Activated T-helper 17 cell treated with anti-CD3 and anti-CD28 coated beads, Interleukin-2, amount 50 U/mL, for 72 hours (primary cell): ENCODE measurements at regions not wholly inside any gene's neighbourhood (a gene's known extent, or its start where the extent isn't known, plus 50 kb on each side); places are given as distances from the start of the nearest gene placed in this dataset.

Source experiments
- ATAC-seq: fragments of 150-1000 bp; cut with Tn5 transposase; replicated peaks from 2 replicates; pipeline ENCODE4 v1.10.0; 2021; ENCODE audit warnings: mild to moderate bottlenecking, moderate library complexity
- H3K27ac Mint-ChIP-seq: one replicate; pipeline ENCODE4 v1.8.0; 2022; ENCODE audit warnings: mixed read lengths
- H3K27me3 Mint-ChIP-seq: one replicate; pipeline ENCODE4 v1.8.0; 2022; ENCODE audit warnings: mixed read lengths
- H3K36me3 Mint-ChIP-seq: one replicate; pipeline ENCODE4 v1.8.0; 2022; ENCODE audit warnings: low read depth, mild to moderate bottlenecking, mixed read lengths
- H3K4me1 Mint-ChIP-seq: one replicate; pipeline ENCODE4 v1.8.0; 2022; ENCODE audit warnings: mixed read lengths
- H3K4me3 Mint-ChIP-seq: one replicate; pipeline ENCODE4 v1.8.0; 2022; ENCODE audit warnings: mild to moderate bottlenecking, mixed read lengths
- H3K9me3 Mint-ChIP-seq: one replicate; pipeline ENCODE4 v1.8.0; 2022; ENCODE audit warnings: mixed read lengths

GRCh38 chr2:193336781-193337180, 1142.0 kb upstream of the TMEFF2 start:
- no peak overlapping the region for H3K4me3 Mint-ChIP-seq
- no peak for ATAC-seq
- no peaks in the 10 kb centered on the region for H3K36me3 Mint-ChIP-seq
- H3K4me1 Mint-ChIP-seq, result no peaks in the 10 kb centered on the region
- no peak overlapping the region for H3K27ac Mint-ChIP-seq
- no peaks in the 10 kb centered on the region for H3K27me3 Mint-ChIP-seq
- no peaks in the 10 kb centered on the region for H3K9me3 Mint-ChIP-seq

- Mint-ChIP-seq H3K4me3 (no peak overlapping the region), H3K4me1 (no peaks in the 10 kb centered on the region), H3K27ac (no peak overlapping the region), H3K9me3 (no peaks in the 10 kb centered on the region), H3K36me3 (no peaks in the 10 kb centered on the region), H3K27me3 (no peaks in the 10 kb centered on the region)
- no peak for ATAC-seq
Observed at GRCh38 chr2:193334401-193334800, 1139.7 kb upstream of the TMEFF2 start.

GRCh38 chr2:193333539-193333938, 1138.8 kb upstream of the TMEFF2 start:
- Mint-ChIP-seq H3K27me3 (no peaks in the 10 kb centered on the region), H3K4me1 (no peaks in the 10 kb centered on the region), H3K36me3 (no peaks in the 10 kb centered on the region), H3K27ac (no peak overlapping the region), H3K9me3 (no peaks in the 10 kb centered on the region), H3K4me3 (no peak overlapping the region)
- no peak for ATAC-seq

GRCh38 chr2:193332941-193333340, 1138.2 kb upstream of the TMEFF2 start:
- no peaks in the 10 kb centered on the region for H3K27me3 Mint-ChIP-seq
- H3K4me3 Mint-ChIP-seq, result no peak overlapping the region
- no peak for ATAC-seq
- no peaks in the 10 kb centered on the region for H3K36me3 Mint-ChIP-seq
- H3K27ac Mint-ChIP-seq, result no peak overlapping the region
- H3K9me3 Mint-ChIP-seq, result no peaks in the 10 kb centered on the region
- H3K4me1 Mint-ChIP-seq, result no peaks in the 10 kb centered on the region

GRCh38 chr2:193331676-193332075, 1136.9 kb upstream of the TMEFF2 start:
- Mint-ChIP-seq H3K27me3 (no peaks in the 10 kb centered on the region), H3K27ac (no peak overlapping the region), H3K36me3 (no peaks in the 10 kb centered on the region), H3K9me3 (no peaks in the 10 kb centered on the region), H3K4me3 (no peak overlapping the region), H3K4me1 (no peaks in the 10 kb centered on the region)
- no peak for ATAC-seq

GRCh38 chr2:193326296-193326695, 1131.6 kb upstream of the TMEFF2 start:
- Mint-ChIP-seq H3K27me3 (no peaks in the 10 kb centered on the region), H3K4me3 (no peak overlapping the region), H3K36me3 (no peaks in the 10 kb centered on the region)

GRCh38 chr2:193315428-193316091, 1120.8 kb upstream of the TMEFF2 start:
- H3K4me1 Mint-ChIP-seq, result no peaks in the 10 kb centered on the region
- H3K9me3 Mint-ChIP-seq, result no peaks in the 10 kb centered on the region
- no peak for ATAC-seq
- H3K36me3 Mint-ChIP-seq, result no peaks in the 10 kb centered on the region
- no peak overlapping the region for H3K27ac Mint-ChIP-seq
- no peak overlapping the region for H3K4me3 Mint-ChIP-seq
- no peaks in the 10 kb centered on the region for H3K27me3 Mint-ChIP-seq

More at GRCh38 chr2:193326296-193326695, 1131.6 kb upstream of the TMEFF2 start:
- Mint-ChIP-seq H3K27ac (no peak overlapping the region), H3K9me3 (no peaks in the 10 kb centered on the region), H3K4me1 (no peaks in the 10 kb centered on the region)
- ATAC-seq, result no peak

GRCh38 chr2:193303464-193303863, 1108.7 kb upstream of the TMEFF2 start:
- H3K27me3 Mint-ChIP-seq, result no peaks in the 10 kb centered on the region
- no peak overlapping the region for H3K4me3 Mint-ChIP-seq
- H3K4me1 Mint-ChIP-seq, result no peaks in the 10 kb centered on the region
- H3K9me3 Mint-ChIP-seq, result no peaks in the 10 kb centered on the region
- ATAC-seq, result no peak
- no peaks in the 10 kb centered on the region for H3K36me3 Mint-ChIP-seq
- no peak overlapping the region for H3K27ac Mint-ChIP-seq

- H3K27me3 Mint-ChIP-seq, result no peaks in the 10 kb centered on the region
- no peaks in the 10 kb centered on the region for H3K36me3 Mint-ChIP-seq
- no peaks in the 10 kb centered on the region for H3K4me1 Mint-ChIP-seq
- no peak overlapping the region for H3K4me3 Mint-ChIP-seq
- peaks cover 3% of the 10 kb centered on the region for H3K9me3 Mint-ChIP-seq
- no peak overlapping the region for H3K27ac Mint-ChIP-seq
- no peak for ATAC-seq
Observed at GRCh38 chr2:193294371-193294770, 1099.6 kb upstream of the TMEFF2 start.

- Mint-ChIP-seq H3K27ac (no peak overlapping the region), H3K27me3 (no peaks in the 10 kb centered on the region), H3K9me3 (peaks cover 3% of the 10 kb centered on the region), H3K36me3 (no peaks in the 10 kb centered on the region), H3K4me3 (no peak overlapping the region), H3K4me1 (no peaks in the 10 kb centered on the region)
- ATAC-seq, result no peak
Observed at GRCh38 chr2:193279361-193279760, 1084.6 kb upstream of the TMEFF2 start.

GRCh38 chr2:193276988-193277387, 1082.3 kb upstream of the TMEFF2 start:
- Mint-ChIP-seq H3K9me3 (peaks cover 4% of the 10 kb centered on the region), H3K4me1 (no peaks in the 10 kb centered on the region), H3K4me3 (no peak overlapping the region), H3K27me3 (no peaks in the 10 kb centered on the region), H3K36me3 (no peaks in the 10 kb centered on the region), H3K27ac (no peak overlapping the region)
- ATAC-seq, result no peak

- no peaks in the 10 kb centered on the region for H3K36me3 Mint-ChIP-seq
- H3K4me3 Mint-ChIP-seq, result no peak overlapping the region
- no peak overlapping the region for H3K27ac Mint-ChIP-seq
- no peaks in the 10 kb centered on the region for H3K27me3 Mint-ChIP-seq
- peaks cover 4% of the 10 kb centered on the region for H3K9me3 Mint-ChIP-seq
- no peaks in the 10 kb centered on the region for H3K4me1 Mint-ChIP-seq
- no peak for ATAC-seq
Observed at GRCh38 chr2:193276560-193276959, 1081.8 kb upstream of the TMEFF2 start.

- H3K4me1 Mint-ChIP-seq, result no peaks in the 10 kb centered on the region
- no peak overlapping the region for H3K27ac Mint-ChIP-seq
- H3K36me3 Mint-ChIP-seq, result no peaks in the 10 kb centered on the region
- no peaks in the 10 kb centered on the region for H3K27me3 Mint-ChIP-seq
- H3K9me3 Mint-ChIP-seq, result peaks cover 4% of the 10 kb centered on the region
- ATAC-seq, result no peak
- no peak overlapping the region for H3K4me3 Mint-ChIP-seq
Observed at GRCh38 chr2:193276069-193276468, 1081.3 kb upstream of the TMEFF2 start.

- no peaks in the 10 kb centered on the region for H3K36me3 Mint-ChIP-seq
- H3K27me3 Mint-ChIP-seq, result no peaks in the 10 kb centered on the region
- no peak overlapping the region for H3K27ac Mint-ChIP-seq
- no peaks in the 10 kb centered on the region for H3K4me1 Mint-ChIP-seq
- H3K9me3 Mint-ChIP-seq, result peaks cover 4% of the 10 kb centered on the region
- no peak for ATAC-seq
- H3K4me3 Mint-ChIP-seq, result no peak overlapping the region
Observed at GRCh38 chr2:193272011-193272410, 1077.3 kb upstream of the TMEFF2 start.

- no peaks in the 10 kb centered on the region for H3K36me3 Mint-ChIP-seq
- H3K4me3 Mint-ChIP-seq, result no peak overlapping the region
- no peaks in the 10 kb centered on the region for H3K27me3 Mint-ChIP-seq
- no peak for ATAC-seq
- no peaks in the 10 kb centered on the region for H3K4me1 Mint-ChIP-seq
- H3K27ac Mint-ChIP-seq, result no peak overlapping the region
- H3K9me3 Mint-ChIP-seq, result peaks cover 4% of the 10 kb centered on the region
Observed at GRCh38 chr2:193270816-193271215, 1076.1 kb upstream of the TMEFF2 start.

GRCh38 chr2:193267496-193268002, 1072.8 kb upstream of the TMEFF2 start:
- Mint-ChIP-seq H3K4me1 (no peaks in the 10 kb centered on the region), H3K36me3 (no peaks in the 10 kb centered on the region), H3K9me3 (peaks cover 4% of the 10 kb centered on the region), H3K27me3 (no peaks in the 10 kb centered on the region), H3K4me3 (no peak overlapping the region), H3K27ac (no peak overlapping the region)
- no peak for ATAC-seq
